Natural killer cell (primary cell): ENCODE measurements at regions not wholly inside any gene's neighbourhood (a gene's known extent, or its start where the extent isn't known, plus 50 kb on each side); places are given as distances from the start of the nearest gene placed in this dataset.

ENCODE experiments used
- ATAC-seq, 3 donors: fragments of 150-1000 bp in 2 of 3; fragments of 200-7000 bp in 1 of 3; cut with Tn5 transposase; 1 replicate in 1 of 3; 2 replicates in 2 of 3; pipeline ENCODE4 v1.10.0; 2021; ENCODE audit warnings: mild to moderate bottlenecking in 2 of 3, moderate library complexity in 2 of 3
- DNase-seq, 2 donors: peaks; one replicate each; pipeline versions ENCODE4 v3.0.0 to v3.0.0-alpha.2; 2013 to 2021; ENCODE audit warnings: mixed read lengths in 1 of 2
- H3K27ac ChIP-seq: one replicate; pipeline ENCODE4 v1.5.1; 2013; ENCODE audit warnings: mild to moderate bottlenecking, low read length
- H3K27me3 ChIP-seq: one replicate; pipeline ENCODE4 v1.6.1; 2013; ENCODE audit warnings: low read length; ENCODE audit not compliant: control insufficient read depth, insufficient read depth
- H3K36me3 ChIP-seq: one replicate; pipeline ENCODE4 v1.6.1; 2013; ENCODE audit warnings: low read length; ENCODE audit not compliant: control insufficient read depth, insufficient read depth
- H3K4me1 ChIP-seq: one replicate; pipeline ENCODE4 v1.6.1; 2013; ENCODE audit warnings: low read length; ENCODE audit not compliant: control insufficient read depth, insufficient read depth
- H3K4me3 ChIP-seq: one replicate; pipeline ENCODE4 v1.5.1; 2013; ENCODE audit warnings: low read length
- H3K9me3 ChIP-seq: one replicate; pipeline ENCODE4 v1.6.1; 2013; ENCODE audit warnings: low read length; ENCODE audit not compliant: control insufficient read depth, insufficient read depth
- H3K27ac Mint-ChIP-seq, 2 donors: one replicate each; pipeline ENCODE4 v1.8.0; 2022; ENCODE audit warnings: mild to moderate bottlenecking in 2 of 2, mixed read lengths in 2 of 2, moderate library complexity in 1 of 2
- H3K27me3 Mint-ChIP-seq, 2 donors: one replicate each; pipeline ENCODE4 v1.8.0; 2022; ENCODE audit warnings: low read depth in 2 of 2, mixed read lengths in 2 of 2
- H3K36me3 Mint-ChIP-seq: one replicate; pipeline ENCODE4 v1.8.0; 2022; ENCODE audit warnings: mixed read lengths
- H3K4me1 Mint-ChIP-seq, 2 donors: one replicate each; pipeline ENCODE4 v1.8.0; 2022; ENCODE audit warnings: mixed read lengths in 2 of 2
- H3K4me3 Mint-ChIP-seq: one replicate; pipeline ENCODE4 v1.8.0; 2022; ENCODE audit warnings: mild to moderate bottlenecking, moderate library complexity, mixed read lengths
- H3K9me3 Mint-ChIP-seq, 2 donors: one replicate each; pipeline ENCODE4 v1.8.0; 2022; ENCODE audit warnings: mixed read lengths in 2 of 2
- WGBS: methylation state at CpG from one replicate; pipeline ENCODE4 v1.1.7; 2013; ENCODE audit warnings: missing lambda C conversion rate; ENCODE audit not compliant: insufficient coverage; 5-methylcytosine and 5-hydroxymethylcytosine counted together
- intact Hi-C: fragments of 100-400 bp; cut with micrococcal nuclease; formaldehyde crosslinking; loops from one replicate; pipeline ENCODE4 v1.14.2; 2022
- TF ChIP-seq, protein P1 (sequence below): fragments of 200-600 bp; IDR thresholded peaks from one replicate; pipeline ENCODE4 v1.8.0; 2022; ENCODE audit warnings: antibody characterized with exemption

DNA sequence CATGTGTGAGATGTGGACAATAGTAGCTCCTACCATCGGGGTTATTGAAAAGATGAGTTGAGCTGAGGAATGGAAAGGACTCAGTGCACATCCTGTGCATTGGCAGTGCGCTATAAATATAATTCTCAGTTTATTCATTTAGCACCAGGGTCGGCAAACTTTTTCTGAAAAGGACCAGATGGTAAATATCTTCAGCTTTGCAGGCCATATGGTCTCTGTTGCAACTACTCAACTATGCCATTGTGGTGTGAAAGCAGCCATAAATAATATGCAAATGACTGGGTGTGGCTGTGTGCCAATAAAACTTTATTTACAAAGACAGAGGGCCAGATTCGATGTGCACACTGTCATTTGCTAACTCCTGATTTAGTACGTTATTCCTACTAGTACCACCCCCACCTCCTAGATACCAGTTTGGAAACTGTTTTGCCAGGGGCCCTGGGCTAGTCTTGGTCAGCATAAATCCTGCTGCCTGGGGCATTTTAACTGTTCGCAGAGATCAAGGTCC, 422.9 kb upstream of the MKI67 start:
- Histone ChIP-seq H3K4me3 (no peak overlapping the region), H3K27me3 (no peaks in the 10 kb centered on the region), H3K27ac (no peak overlapping the region), H3K36me3 (no peaks in the 10 kb centered on the region), H3K9me3 (no peaks in the 10 kb centered on the region), H3K4me1 (no peaks in the 10 kb centered on the region)
- intact Hi-C loops = no loop called here
- H3K27me3 Mint-ChIP-seq = peaks cover 2% of the 10 kb centered on the region in 2 donors
- no peak for DNase-seq
- TF ChIP-seq, protein P1, sequence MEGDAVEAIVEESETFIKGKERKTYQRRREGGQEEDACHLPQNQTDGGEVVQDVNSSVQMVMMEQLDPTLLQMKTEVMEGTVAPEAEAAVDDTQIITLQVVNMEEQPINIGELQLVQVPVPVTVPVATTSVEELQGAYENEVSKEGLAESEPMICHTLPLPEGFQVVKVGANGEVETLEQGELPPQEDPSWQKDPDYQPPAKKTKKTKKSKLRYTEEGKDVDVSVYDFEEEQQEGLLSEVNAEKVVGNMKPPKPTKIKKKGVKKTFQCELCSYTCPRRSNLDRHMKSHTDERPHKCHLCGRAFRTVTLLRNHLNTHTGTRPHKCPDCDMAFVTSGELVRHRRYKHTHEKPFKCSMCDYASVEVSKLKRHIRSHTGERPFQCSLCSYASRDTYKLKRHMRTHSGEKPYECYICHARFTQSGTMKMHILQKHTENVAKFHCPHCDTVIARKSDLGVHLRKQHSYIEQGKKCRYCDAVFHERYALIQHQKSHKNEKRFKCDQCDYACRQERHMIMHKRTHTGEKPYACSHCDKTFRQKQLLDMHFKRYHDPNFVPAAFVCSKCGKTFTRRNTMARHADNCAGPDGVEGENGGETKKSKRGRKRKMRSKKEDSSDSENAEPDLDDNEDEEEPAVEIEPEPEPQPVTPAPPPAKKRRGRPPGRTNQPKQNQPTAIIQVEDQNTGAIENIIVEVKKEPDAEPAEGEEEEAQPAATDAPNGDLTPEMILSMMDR = no peak
- ATAC-seq = no peak
- H3K36me3 Mint-ChIP-seq = no peaks in the 10 kb centered on the region
- 88% methylated on average over 6 of the region's 6 CpGs for whole genome bisulfite sequencing
- no peaks in the 10 kb centered on the region for H3K4me1 Mint-ChIP-seq
- H3K9me3 Mint-ChIP-seq = no peaks in the 10 kb centered on the region
- no peak overlapping the region for H3K4me3 Mint-ChIP-seq
- no peak overlapping the region for H3K27ac Mint-ChIP-seq

DNA sequence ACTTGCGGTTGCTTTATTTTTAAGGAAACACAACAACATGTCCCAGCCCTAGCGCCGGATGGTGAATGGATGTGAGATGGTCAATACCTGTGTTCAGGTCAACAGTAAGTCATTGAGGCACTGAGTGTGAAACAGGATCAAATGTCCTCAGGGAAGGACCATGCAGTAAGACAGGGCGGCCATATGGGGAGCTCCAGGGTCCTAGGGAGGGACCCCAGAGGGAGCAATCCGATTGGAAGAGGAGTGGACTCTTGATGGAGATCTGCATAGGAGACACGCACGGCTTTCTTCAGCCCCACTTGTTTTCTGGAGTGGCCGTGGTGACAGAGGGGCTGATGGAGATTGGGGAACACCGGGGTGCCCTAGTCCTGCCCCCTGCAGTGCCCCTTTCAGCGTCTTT, 423.8 kb upstream of the MKI67 start:
- intact Hi-C loops = no loop called here
- H3K9me3 ChIP-seq = no peaks in the 10 kb centered on the region
- 85% methylated on average over 10 of the region's 10 CpGs for WGBS
- Mint-ChIP-seq H3K4me1 (no peaks in the 10 kb centered on the region), H3K36me3 (no peaks in the 10 kb centered on the region), H3K4me3 (no peak overlapping the region), H3K27ac (no peak overlapping the region), H3K9me3 (no peaks in the 10 kb centered on the region), H3K27me3 (peaks cover 5 to 8% of the 10 kb centered on the region in 2 donors)
- H3K4me3 ChIP-seq = no peak overlapping the region
- TF ChIP-seq, protein P1 = no peak
- H3K27me3 ChIP-seq = no peaks in the 10 kb centered on the region
- no peak overlapping the region for H3K27ac ChIP-seq
- no peaks in the 10 kb centered on the region for H3K4me1 ChIP-seq
- H3K36me3 ChIP-seq = no peaks in the 10 kb centered on the region
- DNase-seq (no peak), ATAC-seq (no peak)

DNA sequence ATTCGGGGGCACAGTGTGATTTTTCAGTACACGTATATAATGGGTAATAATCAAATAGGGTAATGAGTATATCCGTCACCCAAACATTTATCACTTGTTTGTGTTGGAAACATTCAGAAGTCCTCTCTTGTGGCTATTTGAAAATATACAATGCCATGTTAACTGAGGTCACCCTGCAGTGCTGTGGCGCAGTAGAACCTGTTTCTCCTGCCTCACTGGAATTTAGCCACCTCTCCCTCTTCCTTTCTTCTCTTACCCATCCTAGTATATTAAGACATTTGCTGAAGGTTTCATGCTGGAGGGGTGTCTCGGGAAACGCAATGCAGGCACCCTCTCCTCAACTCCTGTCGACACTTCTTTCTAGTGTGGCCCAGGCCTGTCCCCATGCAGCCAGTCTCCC, 425.3 kb upstream of the MKI67 start:
- ATAC-seq (no peak), DNase-seq (no peak)
- H3K27ac Mint-ChIP-seq = no peak overlapping the region
- TF ChIP-seq, protein P1 = no peak
- no peak overlapping the region for H3K27ac ChIP-seq
- H3K9me3 ChIP-seq = no peaks in the 10 kb centered on the region
- no peaks in the 10 kb centered on the region for H3K36me3 Mint-ChIP-seq
- 94% methylated on average over 7 of the region's 7 CpGs for WGBS
- H3K27me3 ChIP-seq = no peaks in the 10 kb centered on the region
- no peak overlapping the region for H3K4me3 Mint-ChIP-seq
- no peak overlapping the region for H3K4me3 ChIP-seq
- H3K4me1 ChIP-seq = no peaks in the 10 kb centered on the region
- H3K27me3 Mint-ChIP-seq = peaks cover 5 to 8% of the 10 kb centered on the region in 2 donors
- H3K4me1 Mint-ChIP-seq = no peaks in the 10 kb centered on the region
- no peaks in the 10 kb centered on the region for H3K36me3 ChIP-seq
- intact Hi-C loops = no loop called here
- H3K9me3 Mint-ChIP-seq = no peaks in the 10 kb centered on the region

DNA sequence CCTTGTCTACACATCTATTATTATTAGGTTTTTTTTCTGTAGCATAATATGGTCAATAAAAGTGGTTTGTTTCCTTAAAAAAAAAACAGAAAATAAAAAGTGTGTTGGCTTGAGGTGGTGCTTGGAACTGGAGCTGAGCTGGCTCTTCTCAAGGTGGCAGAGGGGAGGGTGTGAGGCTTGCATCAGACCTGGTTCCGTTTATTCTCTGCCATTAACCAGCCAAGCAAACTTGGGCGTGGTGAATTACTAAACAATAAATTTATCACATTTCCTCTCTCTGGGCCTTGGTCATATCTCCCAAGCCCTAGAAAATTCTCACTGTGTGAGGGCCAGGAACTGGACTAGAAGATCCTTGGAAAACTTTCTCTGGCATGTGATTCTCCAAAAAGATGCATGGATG, 427.5 kb upstream of the MKI67 start:
- no peaks in the 10 kb centered on the region for H3K9me3 ChIP-seq
- H3K4me1 Mint-ChIP-seq = no peaks in the 10 kb centered on the region
- H3K27me3 ChIP-seq = no peaks in the 10 kb centered on the region
- H3K4me3 Mint-ChIP-seq = no peak overlapping the region
- DNase-seq = no peak
- H3K4me1 ChIP-seq = no peaks in the 10 kb centered on the region
- H3K27ac Mint-ChIP-seq = no peak overlapping the region
- no peaks in the 10 kb centered on the region for H3K36me3 ChIP-seq
- 81% methylated on average over 2 of the region's 2 CpGs for WGBS
- H3K9me3 Mint-ChIP-seq = no peaks in the 10 kb centered on the region
- H3K4me3 ChIP-seq = no peak overlapping the region
- H3K36me3 Mint-ChIP-seq = no peaks in the 10 kb centered on the region
- H3K27me3 Mint-ChIP-seq = peaks cover 3 to 8% of the 10 kb centered on the region in 2 donors
- TF ChIP-seq, protein P1 = no peak
- ATAC-seq = no peak
- H3K27ac ChIP-seq = no peak overlapping the region
- intact Hi-C loops = no loop called here
